ENCODE measurements at regions not wholly inside any gene's neighbourhood (a gene's known extent, or its start where the extent isn't known, plus 50 kb on each side); places are given as distances from the start of the nearest gene placed in this dataset.

DNA sequence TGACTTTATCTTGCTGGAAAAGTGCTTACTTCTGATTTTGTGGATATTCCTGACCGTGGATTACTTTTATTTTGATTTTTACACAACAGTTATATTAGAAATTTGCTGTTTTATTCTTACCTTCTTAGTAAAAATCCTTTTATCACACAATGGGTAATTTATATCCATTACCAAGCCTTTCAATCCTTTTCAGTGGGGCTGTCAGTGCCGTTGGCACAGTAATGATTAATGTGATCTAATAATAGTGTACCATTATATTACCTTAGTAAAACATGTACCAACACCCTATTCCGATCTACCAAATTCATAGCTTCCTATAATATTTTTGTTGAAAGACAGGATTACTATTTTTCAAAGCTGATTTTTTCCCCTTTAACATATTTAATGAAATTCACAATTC is 87.3 kb upstream of the ZNF536 start:
- no peaks in the 10 kb centered on the region for H3K4me1 ChIP-seq (replicated peaks in 1 of 2; ENCODE audit: control insufficient read depth in 2 of 2, insufficient read depth in 2 of 2, low read length in 2 of 2)
- no peak overlapping the region for H3K4me3 ChIP-seq
- no peak overlapping the region for H3K27ac ChIP-seq (ENCODE audit: extremely low read depth, low read depth, low read length)
- FAIRE-seq (no peak), ATAC-seq (no peak), DNase-seq (ENCODE audit: extremely low read depth in 1 of 4, low spot score in 3 of 4) (no peak)
- no peak overlapping the region for H3K4me2 ChIP-seq (ENCODE audit: insufficient read depth, low read length)
- H2AFZ ChIP-seq (ENCODE audit: low read depth, low read length), result no peak overlapping the region
- H3K79me2 ChIP-seq (ENCODE audit: control insufficient read depth, insufficient read depth, low read length), result no peaks in the 10 kb centered on the region
- in situ Hi-C loops (cut with MboI), result no loop called here
- BruUV-seq (replicated peaks), result no TSS peak
- no peak overlapping the region for H3K9ac ChIP-seq (ENCODE audit: insufficient read depth in 1 of 2, low read depth in 2 of 2, low read length in 2 of 2)
- TF ChIP-seq TAF9B (IDR thresholded peaks at IDR 0.05; ENCODE audit: partially characterized antibody), result no peak
- no peak for TF ChIP-seq ZNF41 (CRISPR knock-in tag; conservative IDR thresholded peaks at IDR 0.05)
- TF ChIP-seq NFE2L1 (tag; IDR thresholded peaks at IDR 0.05; ENCODE audit: borderline replicate concordance, low read depth), result no peak
- TF ChIP-seq TBP (optimal IDR thresholded peaks at IDR 0.05; ENCODE audit: low read depth, low read length), result no peak
- no peak for TF ChIP-seq SMAD3 (CRISPR knock-in tag; conservative IDR thresholded peaks at IDR 0.05)
- TF ChIP-seq, protein P1, sequence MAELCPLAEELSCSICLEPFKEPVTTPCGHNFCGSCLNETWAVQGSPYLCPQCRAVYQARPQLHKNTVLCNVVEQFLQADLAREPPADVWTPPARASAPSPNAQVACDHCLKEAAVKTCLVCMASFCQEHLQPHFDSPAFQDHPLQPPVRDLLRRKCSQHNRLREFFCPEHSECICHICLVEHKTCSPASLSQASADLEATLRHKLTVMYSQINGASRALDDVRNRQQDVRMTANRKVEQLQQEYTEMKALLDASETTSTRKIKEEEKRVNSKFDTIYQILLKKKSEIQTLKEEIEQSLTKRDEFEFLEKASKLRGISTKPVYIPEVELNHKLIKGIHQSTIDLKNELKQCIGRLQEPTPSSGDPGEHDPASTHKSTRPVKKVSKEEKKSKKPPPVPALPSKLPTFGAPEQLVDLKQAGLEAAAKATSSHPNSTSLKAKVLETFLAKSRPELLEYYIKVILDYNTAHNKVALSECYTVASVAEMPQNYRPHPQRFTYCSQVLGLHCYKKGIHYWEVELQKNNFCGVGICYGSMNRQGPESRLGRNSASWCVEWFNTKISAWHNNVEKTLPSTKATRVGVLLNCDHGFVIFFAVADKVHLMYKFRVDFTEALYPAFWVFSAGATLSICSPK (IDR thresholded peaks at IDR 0.05; ENCODE audit: borderline replicate concordance), result no peak
- TF ChIP-seq HNRNPL (IDR thresholded peaks at IDR 0.05; ENCODE audit: low read depth, low read length), result no peak
- TF ChIP-seq CGGBP1 (CRISPR knock-in tag; IDR thresholded peaks at IDR 0.05), result no peak
- no peak for TF ChIP-seq ZFP30 (CRISPR knock-in tag; IDR thresholded peaks at IDR 0.05; ENCODE audit: borderline replicate concordance)
- no peak for TF ChIP-seq TARDBP (IDR thresholded peaks at IDR 0.05)
- TF ChIP-seq POLR3G (IDR thresholded peaks at IDR 0.05; ENCODE audit: extremely low read depth, insufficient read length, insufficient replicate concordance), result no peak
- H4K20me1 ChIP-seq (replicated peaks; ENCODE audit: control insufficient read depth, insufficient read depth, low read length), result no peaks in the 10 kb centered on the region
- H3K36me3 ChIP-seq (ENCODE audit: control insufficient read depth, insufficient read depth, low read length), result no peaks in the 10 kb centered on the region
- intact Hi-C loops (cut with micrococcal nuclease), result no loop called here
- POLR2A ChIA-PET, result no interaction called here
- peaks cover 0 to 10% of the 10 kb centered on the region in 2 experiments; a peak in 2 of 5 replicates for H3K27me3 ChIP-seq (ENCODE audit: control insufficient read depth in 2 of 2, insufficient read depth in 2 of 2, low read length in 2 of 2)
- H3K9me3 ChIP-seq (replicated peaks; ENCODE audit: control insufficient read depth, insufficient read depth, low read depth, low read length), result no peaks in the 10 kb centered on the region
- no peaks in the 10 kb centered on the region for H3K9me1 ChIP-seq (ENCODE audit: control insufficient read depth, insufficient read depth, low read length)
- 1% methylated on average over 3 of the region's 3 CpGs for WGBS (ENCODE audit: insufficient coverage, low coverage, missing lambda C conversion rate)
- CTCF ChIA-PET (ENCODE audit: low intra/inter-chr PET ratio), result no interaction called here

All from K562 (cell line).